Tibial artery (tissue), 4 donors: ENCODE measurements at regions not wholly inside any gene's neighbourhood (a gene's known extent, or its start where the extent isn't known, plus 50 kb on each side); places are given as distances from the start of the nearest gene placed in this dataset.
A peak's percentile ranks its signal among the peaks of the same experiment; 100 is the strongest.

Experiments used
- DNase-seq, 2 donors: peaks; one replicate each; pipeline ENCODE4 v3.0.0-alpha.2; 2019
- H3K27ac ChIP-seq, 2 donors: fragments of 200-600 bp; sonication (generic) in 1 of 2; 1 replicate in 1 of 2; 2 replicates in 1 of 2; pipeline ENCODE4 v1.5.1; 2018 to 2019; ENCODE audit warnings: mild to moderate bottlenecking in 1 of 2
- H3K27me3 ChIP-seq, 2 donors: fragments of 200-600 bp; sonication (generic) in 1 of 2; one replicate each; pipeline versions ENCODE4 v1.5.1 to v1.6.0; 2016 to 2019
- H3K36me3 ChIP-seq, 3 donors: fragments of 200-600 bp; sonication (generic) in 2 of 3; one replicate each; pipeline ENCODE4 v1.5.1; 2016 to 2019; ENCODE audit warnings: mild to moderate bottlenecking in 2 of 3
- H3K4me1 ChIP-seq, 4 donors: fragments of 200-600 bp; sonication (generic) in 2 of 4; 1 replicate in 3 of 4; 2 replicates in 1 of 4; pipeline ENCODE4 v1.5.1; 2016 to 2019
- H3K4me3 ChIP-seq, 2 donors: fragments of 200-600 bp; sonication (generic) in 1 of 2; 1 replicate in 1 of 2; 2 replicates in 1 of 2; pipeline ENCODE4 v1.5.1; 2018 to 2019; ENCODE audit warnings: mild to moderate bottlenecking in 2 of 2
- H3K9me3 ChIP-seq, 3 donors: fragments of 200-600 bp; sonication (generic) in 1 of 3; one replicate each; pipeline ENCODE4 v1.5.1; 2016 to 2019
- CTCF ChIP-seq, 2 experiments: fragments of 200-600 bp in 1 of 2; fragments of 450-650 bp in 1 of 2; IDR thresholded peaks; one replicate each; pipeline ENCODE4 v1.5.1; 2017 to 2019; ENCODE audit warnings: antibody characterized with exemption in 2 of 2, mild to moderate bottlenecking in 1 of 2, moderate library complexity in 1 of 2
- intact Hi-C: fragments of 100-400 bp; cut with DNase I; formaldehyde crosslinking; loops from one replicate; pipeline ENCODE4 v1.15.0; 2023; ENCODE audit warnings: low total_unique reads

- peak overlapping the region in 1 of 2 donors; percentile 10 for H3K4me3 ChIP-seq
- intact Hi-C loops: loop anchor here (10.0 kb wide), 1 partner anchor 84 kb away; no protein-coding TSS in a partner anchor
Observed at GRCh38 chr1:38138498-38139233, 92.1 kb upstream of the POU3F1 start.

GRCh38 chr1:38137164-38137563, 90.6 kb upstream of the POU3F1 start:
- TF ChIP-seq CTCF (IDR thresholded peaks at IDR 0.05): no peak
- intact Hi-C loops: loop anchor here (10.0 kb wide), 1 partner anchor 82 kb away; no protein-coding TSS in a partner anchor
- no peak for DNase-seq
- peaks cover 0 to 17% of the 10 kb centered on the region in 2 donors for H3K27me3 ChIP-seq
- H3K4me3 ChIP-seq: no peak overlapping the region
- H3K36me3 ChIP-seq: no peaks in the 10 kb centered on the region
- no peaks in the 10 kb centered on the region for H3K9me3 ChIP-seq
- H3K4me1 ChIP-seq: peaks cover 0 to 45% (median 29%) of the 10 kb centered on the region in 4 donors
- no peak overlapping the region for H3K27ac ChIP-seq

More at GRCh38 chr1:38138498-38139233, 92.1 kb upstream of the POU3F1 start:
- peak; percentile 82 to 85 for DNase-seq
- H3K27ac ChIP-seq: peak overlapping the region; percentile 61 to 69
- peak; percentile 61 to 65 for TF ChIP-seq CTCF (IDR thresholded peaks at IDR 0.05)
- peaks cover 0 to 11% of the 10 kb centered on the region in 2 donors for H3K27me3 ChIP-seq
- peaks cover 0 to 41% (median 27%) of the 10 kb centered on the region in 4 donors for H3K4me1 ChIP-seq
- H3K36me3 ChIP-seq: no peaks in the 10 kb centered on the region
- H3K9me3 ChIP-seq: no peaks in the 10 kb centered on the region

- Histone ChIP-seq H3K36me3 (no peaks in the 10 kb centered on the region), H3K9me3 (no peaks in the 10 kb centered on the region), H3K27ac (no peak overlapping the region), H3K4me1 (peaks cover 0 to 42% (median 29%) of the 10 kb centered on the region in 4 donors), H3K27me3 (peaks cover 0 to 29% of the 10 kb centered on the region in 2 donors), H3K4me3 (no peak overlapping the region)
- DNase-seq: no peak
- TF ChIP-seq CTCF (IDR thresholded peaks at IDR 0.05): no peak
- intact Hi-C loops: loop anchor here (10.0 kb wide), 1 partner anchor 81 kb away; no protein-coding TSS in a partner anchor
Observed at GRCh38 chr1:38135625-38136414, 89.2 kb upstream of the POU3F1 start.

GRCh38 chr1:38134294-38134755, 87.7 kb upstream of the POU3F1 start:
- no peak for TF ChIP-seq CTCF (IDR thresholded peaks at IDR 0.05)
- H3K27me3 ChIP-seq: peaks cover 0 to 36% of the 10 kb centered on the region in 2 donors
- H3K27ac ChIP-seq: no peak overlapping the region
- DNase-seq: no peak
- no peaks in the 10 kb centered on the region for H3K36me3 ChIP-seq
- H3K4me1 ChIP-seq: peaks cover 0 to 27% (median 18%) of the 10 kb centered on the region in 4 donors
- intact Hi-C loops: loop anchor here (10.0 kb wide), 1 partner anchor 80 kb away; no protein-coding TSS in a partner anchor
- no peaks in the 10 kb centered on the region for H3K9me3 ChIP-seq
- peak overlapping the region in 1 of 2 donors; percentile 30 for H3K4me3 ChIP-seq

GRCh38 chr1:38133756-38134155, 87.2 kb upstream of the POU3F1 start:
- no peak for TF ChIP-seq CTCF (IDR thresholded peaks at IDR 0.05)
- no peak for DNase-seq
- H3K4me3 ChIP-seq: peak overlapping the region in 1 of 2 donors; percentile 30
- H3K9me3 ChIP-seq: no peaks in the 10 kb centered on the region
- peaks cover 0 to 21% (median 12%) of the 10 kb centered on the region in 4 donors for H3K4me1 ChIP-seq
- no peaks in the 10 kb centered on the region for H3K36me3 ChIP-seq
- peaks cover 0 to 42% of the 10 kb centered on the region in 2 donors for H3K27me3 ChIP-seq
- no peak overlapping the region for H3K27ac ChIP-seq
- intact Hi-C loops: loop anchor here (10.0 kb wide), 1 partner anchor 79 kb away; no protein-coding TSS in a partner anchor
